Effector memory CD4-positive, alpha-beta T cell (primary cell): ENCODE measurements at regions not wholly inside any gene's neighbourhood (a gene's known extent, or its start where the extent isn't known, plus 50 kb on each side); places are given as distances from the start of the nearest gene placed in this dataset.

Experiments
- DNase-seq, 3 donors: peaks; one replicate each; pipeline ENCODE4 v3.0.0-alpha.2; 2020
- H3K27ac ChIP-seq: 2 replicates; pipeline ENCODE4 v1.7.0; 2013; ENCODE audit warnings: mild to moderate bottlenecking, low read length, moderate library complexity; ENCODE audit not compliant: insufficient read depth, poor library complexity, severe bottlenecking
- H3K27me3 ChIP-seq: replicated peaks from 2 replicates; pipeline ENCODE4 v1.7.0; 2013; ENCODE audit warnings: mild to moderate bottlenecking, low read length; ENCODE audit not compliant: insufficient read depth, control insufficient read depth, poor library complexity, severe bottlenecking
- H3K36me3 ChIP-seq: 2 replicates; pipeline ENCODE4 v1.7.0; 2013; ENCODE audit warnings: mild to moderate bottlenecking, low read length, moderate library complexity; ENCODE audit not compliant: control insufficient read depth, insufficient read depth
- H3K4me1 ChIP-seq: 2 replicates; pipeline ENCODE4 v1.7.0; 2013; ENCODE audit warnings: low read length, mild to moderate bottlenecking; ENCODE audit not compliant: control insufficient read depth, insufficient read depth, poor library complexity, severe bottlenecking
- H3K4me3 ChIP-seq: 2 replicates; pipeline ENCODE4 v1.7.0; 2013; ENCODE audit warnings: low read length, low read depth, mild to moderate bottlenecking; ENCODE audit not compliant: insufficient read depth, poor library complexity, severe bottlenecking
- H3K9me3 ChIP-seq: 2 replicates; pipeline ENCODE4 v1.7.0; 2013; ENCODE audit warnings: mild to moderate bottlenecking, low read length, moderate library complexity; ENCODE audit not compliant: control insufficient read depth

GRCh38 chr2:122982936-122983335 lies 1042.2 kb upstream of the CNTNAP5 start:
- no peaks in the 10 kb centered on the region for H3K27me3 ChIP-seq
- no peaks in the 10 kb centered on the region for H3K4me1 ChIP-seq
- H3K36me3 ChIP-seq, result no peaks in the 10 kb centered on the region
- H3K9me3 ChIP-seq, result no peaks in the 10 kb centered on the region
- DNase-seq, result no peak
- no peak overlapping the region for H3K27ac ChIP-seq
- H3K4me3 ChIP-seq, result no peak overlapping the region

- H3K9me3 ChIP-seq, result no peaks in the 10 kb centered on the region
- H3K36me3 ChIP-seq, result no peaks in the 10 kb centered on the region
- H3K27me3 ChIP-seq, result no peaks in the 10 kb centered on the region
- no peak overlapping the region for H3K27ac ChIP-seq
- H3K4me1 ChIP-seq, result no peaks in the 10 kb centered on the region
- no peak overlapping the region for H3K4me3 ChIP-seq
- no peak for DNase-seq
These were observed 1036.5 kb upstream of the CNTNAP5 start for GRCh38 chr2:122988395-122989221.

GRCh38 chr2:122993592-122993991 lies 1031.5 kb upstream of the CNTNAP5 start:
- Histone ChIP-seq H3K9me3 (no peaks in the 10 kb centered on the region), H3K27me3 (no peaks in the 10 kb centered on the region), H3K27ac (no peak overlapping the region), H3K4me3 (no peak overlapping the region), H3K4me1 (no peaks in the 10 kb centered on the region), H3K36me3 (no peaks in the 10 kb centered on the region)
- DNase-seq, result no peak

- H3K27me3 ChIP-seq, result no peaks in the 10 kb centered on the region
- no peaks in the 10 kb centered on the region for H3K9me3 ChIP-seq
- no peak for DNase-seq
- no peaks in the 10 kb centered on the region for H3K36me3 ChIP-seq
- no peak overlapping the region for H3K27ac ChIP-seq
- no peaks in the 10 kb centered on the region for H3K4me1 ChIP-seq
- no peak overlapping the region for H3K4me3 ChIP-seq
These were observed 1025.8 kb upstream of the CNTNAP5 start for GRCh38 chr2:122999258-122999657.

- no peaks in the 10 kb centered on the region for H3K9me3 ChIP-seq
- no peaks in the 10 kb centered on the region for H3K27me3 ChIP-seq
- no peaks in the 10 kb centered on the region for H3K4me1 ChIP-seq
- DNase-seq, result no peak
- H3K4me3 ChIP-seq, result no peak overlapping the region
- no peaks in the 10 kb centered on the region for H3K36me3 ChIP-seq
- no peak overlapping the region for H3K27ac ChIP-seq
These were observed 1025.3 kb upstream of the CNTNAP5 start for GRCh38 chr2:122999821-123000220.

- DNase-seq, result no peak
- Histone ChIP-seq H3K4me3 (no peak overlapping the region), H3K27me3 (no peaks in the 10 kb centered on the region), H3K9me3 (peaks cover 10% of the 10 kb centered on the region), H3K4me1 (no peaks in the 10 kb centered on the region), H3K27ac (no peak overlapping the region), H3K36me3 (no peaks in the 10 kb centered on the region)
These were observed 1022.3 kb upstream of the CNTNAP5 start for GRCh38 chr2:123002660-123003248.

GRCh38 chr2:123015186-123015585 lies 1009.9 kb upstream of the CNTNAP5 start:
- no peak overlapping the region for H3K4me3 ChIP-seq
- no peak overlapping the region for H3K27ac ChIP-seq
- no peaks in the 10 kb centered on the region for H3K4me1 ChIP-seq
- H3K9me3 ChIP-seq, result no peaks in the 10 kb centered on the region
- DNase-seq, result no peak
- no peaks in the 10 kb centered on the region for H3K36me3 ChIP-seq
- H3K27me3 ChIP-seq, result no peaks in the 10 kb centered on the region

GRCh38 chr2:123035541-123035940 lies 989.5 kb upstream of the CNTNAP5 start:
- Histone ChIP-seq H3K27ac (no peak overlapping the region), H3K4me3 (no peak overlapping the region), H3K36me3 (no peaks in the 10 kb centered on the region), H3K9me3 (no peaks in the 10 kb centered on the region), H3K4me1 (no peaks in the 10 kb centered on the region), H3K27me3 (no peaks in the 10 kb centered on the region)
- DNase-seq, result no peak

- no peaks in the 10 kb centered on the region for H3K9me3 ChIP-seq
- no peak for DNase-seq
- H3K27me3 ChIP-seq, result no peaks in the 10 kb centered on the region
- no peak overlapping the region for H3K4me3 ChIP-seq
- H3K4me1 ChIP-seq, result no peaks in the 10 kb centered on the region
- H3K27ac ChIP-seq, result no peak overlapping the region
- no peaks in the 10 kb centered on the region for H3K36me3 ChIP-seq
These were observed 988.8 kb upstream of the CNTNAP5 start for GRCh38 chr2:123036300-123036699.

- Histone ChIP-seq H3K4me3 (no peak overlapping the region), H3K27ac (no peak overlapping the region), H3K27me3 (no peaks in the 10 kb centered on the region), H3K9me3 (peaks cover 5% of the 10 kb centered on the region), H3K4me1 (no peaks in the 10 kb centered on the region), H3K36me3 (no peaks in the 10 kb centered on the region)
- DNase-seq, result no peak
These were observed 984.6 kb upstream of the CNTNAP5 start for GRCh38 chr2:123040506-123040905.
